Right lobe of liver (tissue), 6 donors: ENCODE measurements at regions not wholly inside any gene's neighbourhood (a gene's known extent, or its start where the extent isn't known, plus 50 kb on each side); places are given as distances from the start of the nearest gene placed in this dataset.

Experiments
- ATAC-seq, 4 donors: fragments of 200-7000 bp; cut with Tn5 transposase; one replicate each; pipeline ENCODE4 v1.9.1; 2020; ENCODE audit warnings: mild to moderate bottlenecking in 4 of 4, moderate library complexity in 4 of 4
- DNase-seq, 3 donors: peaks; one replicate each; pipeline ENCODE4 v3.0.0-alpha.2; 2020
- H3K27ac ChIP-seq, 3 donors: fragments of 200-600 bp; one replicate each; pipeline ENCODE4 v1.8.0; 2022
- H3K27me3 ChIP-seq, 2 donors: fragments of 200-600 bp; one replicate each; pipeline ENCODE4 v1.8.0; 2022
- H3K36me3 ChIP-seq, 4 donors: fragments of 200-600 bp; sonication (generic) in 1 of 4; one replicate each; pipeline versions ENCODE4 v1.5.1 to v1.8.0; 2017 to 2022; ENCODE audit warnings: control low read depth in 1 of 4
- H3K4me1 ChIP-seq, 4 donors: fragments of 200-600 bp; sonication (generic) in 1 of 4; one replicate each; pipeline versions ENCODE4 v1.5.1 to v1.8.0; 2017 to 2022; ENCODE audit warnings: control low read depth in 1 of 4
- H3K4me3 ChIP-seq, 3 donors: fragments of 200-600 bp; one replicate each; pipeline ENCODE4 v1.8.0; 2022
- H3K9me3 ChIP-seq, 4 donors: fragments of 200-600 bp; sonication (generic) in 1 of 4; one replicate each; pipeline versions ENCODE4 v1.5.1 to v1.8.0; 2017 to 2022; ENCODE audit warnings: control low read depth in 1 of 4
- CTCF ChIP-seq, 4 donors: fragments of 200-600 bp in 3 of 4; fragments of 450-650 bp in 1 of 4; IDR thresholded peaks; one replicate each; pipeline versions ENCODE4 v1.5.1 to v1.8.0; 2016 to 2022; ENCODE audit warnings: antibody characterized with exemption in 4 of 4, mild to moderate bottlenecking in 2 of 4
- POLR2A ChIP-seq: fragments of 450-650 bp; IDR thresholded peaks from one replicate; pipeline ENCODE4 v1.6.1; 2017; ENCODE audit warnings: antibody characterized with exemption, mild to moderate bottlenecking
- WGBS: methylation state at CpG from one replicate; pipeline ENCODE4 v1.1.6; 2018; ENCODE audit warnings: low coverage, low lambda C conversion rate; ENCODE audit not compliant: insufficient coverage; ENCODE audit errors: missing lambda C conversion rate; 5-methylcytosine and 5-hydroxymethylcytosine counted together
- intact Hi-C, 2 donors: fragments of 100-400 bp; cut with DNase I; formaldehyde crosslinking; loops; one replicate each; pipeline versions ENCODE4 v1.11.2 to v1.14.1; 2022
- donor health status: DM: no; HTN: yes; CAD: no.
- donor health status: DM: no; HTN: no; CAD: no.
- donor health status: DM: no; HTN: no; CAD: no.
- donor health status: DM: no; HTN: yes; CAD: no.
- donor health status: DM: no; HTN: yes; CAD: no.

GRCh38 chr13:58620176-58620575 lies 988.6 kb downstream of the PCDH17 start:
- DNase-seq, result no peak
- intact Hi-C loops, result no loop called here
- ATAC-seq, result no peak
- no peak overlapping the region for H3K4me3 ChIP-seq
- H3K4me1 ChIP-seq, result no peaks in the 10 kb centered on the region
- no peaks in the 10 kb centered on the region for H3K27me3 ChIP-seq
- TF ChIP-seq POLR2A (no peak), CTCF (IDR thresholded peaks at IDR 0.05) (no peak)
- no peaks in the 10 kb centered on the region for H3K36me3 ChIP-seq
- no peak overlapping the region for H3K27ac ChIP-seq
- no peaks in the 10 kb centered on the region for H3K9me3 ChIP-seq
- WGBS, result 33% methylated on average over 2 of the region's 2 CpGs

- Histone ChIP-seq H3K27ac (no peak overlapping the region), H3K4me1 (no peaks in the 10 kb centered on the region), H3K9me3 (no peaks in the 10 kb centered on the region), H3K4me3 (no peak overlapping the region), H3K27me3 (no peaks in the 10 kb centered on the region), H3K36me3 (no peaks in the 10 kb centered on the region)
- TF ChIP-seq POLR2A, result no peak
- no peak for TF ChIP-seq CTCF (IDR thresholded peaks at IDR 0.05)
- WGBS, result 82% methylated on average over 1 of the region's 3 CpGs
- intact Hi-C loops, result no loop called here
- ATAC-seq, result peak in 1 of 4 donors; percentile 14
- DNase-seq, result peak in 1 of 3 donors; percentile 46
These were observed 994.3 kb downstream of the PCDH17 start for GRCh38 chr13:58625703-58626389.

- Histone ChIP-seq H3K4me1 (no peaks in the 10 kb centered on the region), H3K36me3 (no peaks in the 10 kb centered on the region), H3K4me3 (no peak overlapping the region), H3K9me3 (no peaks in the 10 kb centered on the region), H3K27me3 (no peaks in the 10 kb centered on the region), H3K27ac (no peak overlapping the region)
- intact Hi-C loops, result no loop called here
- 88% methylated on average over 1 of the region's 1 CpG for WGBS
- no peak for ATAC-seq
- TF ChIP-seq POLR2A, result no peak
- no peak for TF ChIP-seq CTCF (IDR thresholded peaks at IDR 0.05)
- DNase-seq, result no peak
These were observed 999.2 kb downstream of the PCDH17 start for GRCh38 chr13:58630794-58631193.

- no peak for ATAC-seq
- intact Hi-C loops, result no loop called here
- Histone ChIP-seq H3K9me3 (no peaks in the 10 kb centered on the region), H3K4me1 (no peaks in the 10 kb centered on the region), H3K36me3 (no peaks in the 10 kb centered on the region), H3K4me3 (no peak overlapping the region), H3K27me3 (no peaks in the 10 kb centered on the region), H3K27ac (no peak overlapping the region)
- no peak for DNase-seq
- TF ChIP-seq POLR2A (no peak), CTCF (IDR thresholded peaks at IDR 0.05) (no peak)
- 59% methylated on average over 3 of the region's 3 CpGs for WGBS
These were observed 1001.7 kb downstream of the PCDH17 start for GRCh38 chr13:58633226-58633625.
